Body of pancreas (tissue), 4 donors: ENCODE measurements at regions not wholly inside any gene's neighbourhood (a gene's known extent, or its start where the extent isn't known, plus 50 kb on each side); places are given as distances from the start of the nearest gene placed in this dataset.
"Not testable (repeated sequence)": the region's sequence is repeated elsewhere in the genome, so short reads cannot be mapped to it uniquely, and the experiment has no call there.

Experiments
- CTCF ChIP-seq, 7 experiments: fragments of 450-650 bp in 4 of 7; fragments of 200-600 bp in 3 of 7; sonication (generic) in 3 of 7; IDR thresholded peaks; one replicate each; pipeline ENCODE4 v1.5.1; 2016 to 2019; ENCODE audit warnings: antibody characterized with exemption in 7 of 7
- POLR2A ChIP-seq, 3 donors: fragments of 450-650 bp; IDR thresholded peaks; one replicate each; pipeline ENCODE4 v1.6.1; 2016; ENCODE audit warnings: antibody characterized with exemption in 3 of 3, mild to moderate bottlenecking in 2 of 3

- TF ChIP-seq CTCF, POLR2A (IDR thresholded peaks at IDR 0.05): not testable (repeated sequence)
These were observed 75.4 kb downstream of the TMEM130 start for GRCh38 chr7:98794453-98794852.
